Hepatocyte (in vitro differentiated cells): ENCODE measurements at regions not wholly inside any gene's neighbourhood (a gene's known extent, or its start where the extent isn't known, plus 50 kb on each side); places are given as distances from the start of the nearest gene placed in this dataset.

Experiments used
- EZH2phosphoT487 ChIP-seq: fragments of 200-600 bp; sonication (generic); IDR thresholded peaks from one replicate; pipeline ENCODE4 v1.6.1; 2018; ENCODE audit warnings: antibody characterized with exemption, mild to moderate bottlenecking, low read depth, moderate library complexity; ENCODE audit not compliant: unreplicated experiment, severe bottlenecking
- TF ChIP-seq, protein P1 (sequence below): fragments of 200-600 bp; sonication (generic); IDR thresholded peaks from 2 replicates; pipeline ENCODE4 v1.5.1; 2016; ENCODE audit warnings: antibody characterized with exemption, mild to moderate bottlenecking; ENCODE audit not compliant: poor library complexity

DNA sequence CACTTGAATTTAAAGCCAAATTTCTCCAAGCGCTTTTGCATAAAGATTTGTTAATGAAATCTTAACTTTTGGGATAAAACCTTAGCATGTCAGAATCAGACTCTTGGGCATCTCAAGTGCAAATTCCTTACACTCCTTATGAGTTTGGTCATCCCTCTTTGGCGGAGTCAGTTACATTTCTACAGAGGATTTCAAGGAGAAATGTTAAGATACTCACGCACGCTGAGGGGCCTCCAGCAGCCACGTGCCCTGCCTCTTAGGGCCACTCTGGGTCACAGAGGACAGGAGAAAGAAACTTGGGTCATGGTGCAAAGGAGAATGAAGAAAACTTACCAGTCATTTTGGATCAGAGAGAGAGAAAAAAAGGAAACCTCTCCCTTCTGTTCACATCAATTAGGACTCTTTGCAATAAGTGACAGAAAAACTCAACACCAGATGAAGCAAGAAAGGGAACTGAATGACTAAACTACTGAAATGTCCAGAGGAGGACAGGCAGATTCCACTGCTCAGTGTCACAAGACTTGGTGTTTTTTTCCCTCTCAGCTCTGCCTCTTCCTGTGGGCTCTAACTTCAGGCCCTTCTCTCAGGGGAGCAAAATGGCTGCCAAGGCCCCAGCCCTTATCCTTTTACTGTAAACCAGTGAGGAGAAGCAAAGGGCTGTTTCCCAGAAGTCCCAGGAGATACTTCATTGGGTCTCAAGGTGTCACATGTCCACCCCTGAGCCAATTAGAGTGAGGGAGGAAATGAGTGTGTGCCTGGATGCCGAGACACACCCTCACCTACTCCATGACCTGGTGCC is 63.3 kb upstream of the NFIL3 start:
- TF ChIP-seq, protein P1, sequence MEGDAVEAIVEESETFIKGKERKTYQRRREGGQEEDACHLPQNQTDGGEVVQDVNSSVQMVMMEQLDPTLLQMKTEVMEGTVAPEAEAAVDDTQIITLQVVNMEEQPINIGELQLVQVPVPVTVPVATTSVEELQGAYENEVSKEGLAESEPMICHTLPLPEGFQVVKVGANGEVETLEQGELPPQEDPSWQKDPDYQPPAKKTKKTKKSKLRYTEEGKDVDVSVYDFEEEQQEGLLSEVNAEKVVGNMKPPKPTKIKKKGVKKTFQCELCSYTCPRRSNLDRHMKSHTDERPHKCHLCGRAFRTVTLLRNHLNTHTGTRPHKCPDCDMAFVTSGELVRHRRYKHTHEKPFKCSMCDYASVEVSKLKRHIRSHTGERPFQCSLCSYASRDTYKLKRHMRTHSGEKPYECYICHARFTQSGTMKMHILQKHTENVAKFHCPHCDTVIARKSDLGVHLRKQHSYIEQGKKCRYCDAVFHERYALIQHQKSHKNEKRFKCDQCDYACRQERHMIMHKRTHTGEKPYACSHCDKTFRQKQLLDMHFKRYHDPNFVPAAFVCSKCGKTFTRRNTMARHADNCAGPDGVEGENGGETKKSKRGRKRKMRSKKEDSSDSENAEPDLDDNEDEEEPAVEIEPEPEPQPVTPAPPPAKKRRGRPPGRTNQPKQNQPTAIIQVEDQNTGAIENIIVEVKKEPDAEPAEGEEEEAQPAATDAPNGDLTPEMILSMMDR = no peak
- TF ChIP-seq EZH2phosphoT487 = no peak
